ENCODE measurements at regions not wholly inside any gene's neighbourhood (a gene's known extent, or its start where the extent isn't known, plus 50 kb on each side); places are given as distances from the start of the nearest gene placed in this dataset.

DNA sequence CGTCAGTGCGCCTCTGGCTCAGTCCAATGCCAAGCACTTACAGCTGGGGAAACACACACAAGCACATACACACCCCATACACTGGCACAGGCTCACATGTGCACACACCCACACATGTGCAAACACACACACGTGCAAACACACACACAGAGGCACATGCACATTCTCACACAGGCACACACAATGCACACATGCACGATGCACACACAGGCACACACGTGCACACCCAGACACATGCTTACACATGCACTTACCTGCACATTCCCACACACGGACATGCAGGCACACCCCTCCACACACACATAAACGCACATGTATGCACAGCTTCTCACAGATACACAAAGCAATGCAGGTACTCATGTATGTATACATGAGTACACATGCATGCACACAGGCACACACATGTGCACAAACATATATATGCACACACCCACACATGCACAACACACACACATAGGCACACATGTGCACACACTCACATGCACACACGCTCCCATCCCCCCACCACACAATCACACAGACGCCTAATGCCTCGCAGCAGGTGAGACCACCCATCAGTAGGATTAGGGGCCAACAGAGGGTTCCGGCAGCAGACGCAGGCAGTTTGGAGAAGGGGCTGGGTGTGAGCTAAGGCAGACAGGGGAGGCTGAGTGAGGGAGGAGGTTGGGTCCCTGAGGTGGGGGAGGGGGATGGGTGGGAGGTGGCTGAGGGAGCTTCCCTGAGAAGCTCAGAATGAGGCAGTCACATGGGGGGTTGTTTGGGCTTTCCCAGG is 71.2 kb upstream of the SLCO4A1 start:
- no peaks in the 10 kb centered on the region for H3K36me3 ChIP-seq
- H3K4me1 ChIP-seq (replicated peaks): no peaks in the 10 kb centered on the region
- peaks cover 3% of the 10 kb centered on the region for H3K27me3 ChIP-seq (replicated peaks; ENCODE audit: insufficient read depth)
- WGBS: 83% methylated on average over 12 of the region's 12 CpGs
- TF ChIP-seq POLR2A (IDR thresholded peaks at IDR 0.05) (no peak), POLR2AphosphoS5 (IDR thresholded peaks at IDR 0.05) (no peak)
- TF ChIP-seq, protein P1, sequence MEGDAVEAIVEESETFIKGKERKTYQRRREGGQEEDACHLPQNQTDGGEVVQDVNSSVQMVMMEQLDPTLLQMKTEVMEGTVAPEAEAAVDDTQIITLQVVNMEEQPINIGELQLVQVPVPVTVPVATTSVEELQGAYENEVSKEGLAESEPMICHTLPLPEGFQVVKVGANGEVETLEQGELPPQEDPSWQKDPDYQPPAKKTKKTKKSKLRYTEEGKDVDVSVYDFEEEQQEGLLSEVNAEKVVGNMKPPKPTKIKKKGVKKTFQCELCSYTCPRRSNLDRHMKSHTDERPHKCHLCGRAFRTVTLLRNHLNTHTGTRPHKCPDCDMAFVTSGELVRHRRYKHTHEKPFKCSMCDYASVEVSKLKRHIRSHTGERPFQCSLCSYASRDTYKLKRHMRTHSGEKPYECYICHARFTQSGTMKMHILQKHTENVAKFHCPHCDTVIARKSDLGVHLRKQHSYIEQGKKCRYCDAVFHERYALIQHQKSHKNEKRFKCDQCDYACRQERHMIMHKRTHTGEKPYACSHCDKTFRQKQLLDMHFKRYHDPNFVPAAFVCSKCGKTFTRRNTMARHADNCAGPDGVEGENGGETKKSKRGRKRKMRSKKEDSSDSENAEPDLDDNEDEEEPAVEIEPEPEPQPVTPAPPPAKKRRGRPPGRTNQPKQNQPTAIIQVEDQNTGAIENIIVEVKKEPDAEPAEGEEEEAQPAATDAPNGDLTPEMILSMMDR (IDR thresholded peaks at IDR 0.05): no peak
- no peak overlapping the region for H3K27ac ChIP-seq
- intact Hi-C loops (cut with DNase I): no loop called here
- no peaks in the 10 kb centered on the region for H3K9me3 ChIP-seq
- no peak for DNase-seq (ENCODE audit: low spot score)
- H3K4me3 ChIP-seq: no peak overlapping the region

DNA sequence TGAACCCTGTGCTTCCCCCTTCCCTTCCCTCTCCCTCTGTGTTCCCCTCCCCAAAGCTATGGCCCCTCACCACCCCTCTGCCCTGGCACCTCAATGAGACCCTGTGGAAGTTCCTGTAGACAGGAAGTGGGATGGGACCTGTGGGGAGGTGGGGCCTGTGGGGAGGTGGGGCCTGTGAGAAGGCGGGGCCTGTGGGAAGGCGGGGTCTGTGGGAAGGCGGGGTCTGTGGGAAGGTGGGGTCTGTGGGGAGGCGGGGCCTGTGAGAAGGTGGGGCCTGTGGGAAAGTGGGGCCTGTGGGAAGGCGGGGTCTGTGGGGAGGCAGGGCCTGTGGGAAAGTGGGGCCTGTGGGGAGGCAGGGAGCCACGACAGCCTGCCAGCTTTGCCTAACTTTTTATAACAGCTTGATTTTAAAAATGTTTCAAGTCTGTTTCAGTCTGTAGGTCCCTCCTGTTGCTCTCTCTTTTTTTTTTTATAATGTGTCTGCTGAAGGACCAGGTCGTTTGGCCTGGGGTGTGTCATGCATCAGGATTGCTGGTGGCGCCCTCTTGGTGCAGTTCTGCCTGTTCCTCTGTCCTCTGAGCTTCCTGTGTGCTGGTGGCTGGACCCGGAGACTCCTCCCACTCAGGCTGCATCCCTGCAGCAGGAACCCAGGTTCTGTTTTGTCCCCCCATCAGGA is 70.5 kb upstream of the SLCO4A1 start:
- no peak for DNase-seq (ENCODE audit: low spot score)
- intact Hi-C loops (cut with DNase I): no loop called here
- Histone ChIP-seq H3K4me3 (no peak overlapping the region), H3K27ac (no peak overlapping the region), H3K36me3 (no peaks in the 10 kb centered on the region), H3K4me1 (replicated peaks) (no peaks in the 10 kb centered on the region), H3K9me3 (no peaks in the 10 kb centered on the region), H3K27me3 (replicated peaks; ENCODE audit: insufficient read depth) (peaks cover 3% of the 10 kb centered on the region)
- WGBS: 75% methylated on average over 9 of the region's 9 CpGs
- TF ChIP-seq, protein P1 (IDR thresholded peaks at IDR 0.05): no peak
- TF ChIP-seq POLR2A (IDR thresholded peaks at IDR 0.05): no peak
- TF ChIP-seq POLR2AphosphoS5 (IDR thresholded peaks at IDR 0.05): no peak

DNA sequence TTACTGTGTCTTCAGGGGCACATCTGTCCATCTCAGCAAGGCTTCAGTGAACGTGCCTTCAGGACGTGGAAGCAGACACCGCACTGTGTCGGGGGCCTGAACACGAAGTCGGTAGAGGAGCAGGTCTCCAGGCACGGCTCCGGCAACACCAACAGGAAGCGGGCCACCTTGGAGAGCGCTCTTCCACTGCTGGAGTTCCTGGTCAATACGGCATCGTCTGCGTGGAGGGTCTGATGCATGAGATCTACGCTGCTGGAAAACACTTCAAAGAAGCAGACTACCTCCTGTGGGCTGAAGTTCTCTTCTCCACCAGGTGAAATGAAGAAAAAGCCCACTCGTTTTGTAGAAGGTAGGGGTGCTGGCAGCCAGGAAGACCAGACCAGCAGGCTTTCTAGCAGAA is 69.3 kb upstream of the SLCO4A1 start:
- Histone ChIP-seq H3K27me3 (replicated peaks; ENCODE audit: insufficient read depth) (peaks cover 10% of the 10 kb centered on the region), H3K36me3 (no peaks in the 10 kb centered on the region), H3K4me3 (no peak overlapping the region), H3K27ac (no peak overlapping the region), H3K4me1 (replicated peaks) (no peaks in the 10 kb centered on the region), H3K9me3 (no peaks in the 10 kb centered on the region)
- no peak for DNase-seq (ENCODE audit: low spot score)
- intact Hi-C loops (cut with DNase I): no loop called here
- TF ChIP-seq, protein P1 (IDR thresholded peaks at IDR 0.05): no peak
- TF ChIP-seq POLR2A (IDR thresholded peaks at IDR 0.05) (no peak), POLR2AphosphoS5 (IDR thresholded peaks at IDR 0.05) (no peak)
- 37% methylated on average over 15 of the region's 15 CpGs for WGBS

DNA sequence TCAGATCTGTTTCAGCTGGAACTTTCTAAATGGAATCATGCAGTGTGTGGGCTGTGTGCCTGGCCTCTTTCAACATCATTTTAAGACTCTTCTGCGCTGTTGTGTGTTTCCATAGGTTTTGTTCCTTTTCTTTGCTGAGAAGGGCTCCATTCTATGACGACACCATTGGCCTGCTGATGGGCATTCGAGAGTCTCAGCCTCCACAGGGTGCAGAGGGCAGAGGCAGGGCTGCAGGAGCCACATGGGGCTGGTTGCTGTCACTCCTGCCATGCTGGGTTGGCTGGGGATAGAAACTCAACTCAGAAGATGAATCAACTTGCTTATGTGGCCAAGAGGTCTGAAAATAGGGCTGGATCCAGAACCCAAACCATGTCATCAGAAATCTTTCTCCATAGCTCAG is 68.5 kb upstream of the SLCO4A1 start:
- Histone ChIP-seq H3K4me3 (no peak overlapping the region), H3K4me1 (replicated peaks) (no peaks in the 10 kb centered on the region), H3K27me3 (replicated peaks; ENCODE audit: insufficient read depth) (peaks cover 17% of the 10 kb centered on the region), H3K9me3 (no peaks in the 10 kb centered on the region), H3K36me3 (no peaks in the 10 kb centered on the region), H3K27ac (no peak overlapping the region)
- WGBS: 47% methylated on average over 3 of the region's 3 CpGs
- intact Hi-C loops (cut with DNase I): no loop called here
- TF ChIP-seq POLR2AphosphoS5 (IDR thresholded peaks at IDR 0.05): no peak
- no peak for TF ChIP-seq POLR2A (IDR thresholded peaks at IDR 0.05)
- TF ChIP-seq, protein P1 (IDR thresholded peaks at IDR 0.05): no peak
- no peak for DNase-seq (ENCODE audit: low spot score)

Data from prostate gland (tissue), 2 donors.